ENCODE measurements at regions not wholly inside any gene's neighbourhood (a gene's known extent, or its start where the extent isn't known, plus 50 kb on each side); places are given as distances from the start of the nearest gene placed in this dataset.
A peak's percentile ranks its signal among the peaks of the same experiment; 100 is the strongest.

GRCh38 chr2:81551040-81551634 is 1246.6 kb upstream of the LRRTM1 start:
- DNase-seq = no peak

- DNase-seq = no peak
Measured at GRCh38 chr2:81550277-81550676, 1245.7 kb upstream of the LRRTM1 start.

- DNase-seq = no peak
Measured at GRCh38 chr2:81549646-81550045, 1245.1 kb upstream of the LRRTM1 start.

- DNase-seq = no peak
Measured at GRCh38 chr2:81545626-81546025, 1241.1 kb upstream of the LRRTM1 start.

GRCh38 chr2:81542119-81542518 is 1237.6 kb upstream of the LRRTM1 start:
- no peak for DNase-seq

- no peak for DNase-seq
Measured at GRCh38 chr2:81529944-81530343, 1225.4 kb upstream of the LRRTM1 start.

GRCh38 chr2:81528852-81529480 is 1224.4 kb upstream of the LRRTM1 start:
- DNase-seq = no peak

GRCh38 chr2:81523344-81523743 is 1218.8 kb upstream of the LRRTM1 start:
- no peak for DNase-seq

GRCh38 chr2:81513328-81513727 is 1208.8 kb upstream of the LRRTM1 start:
- no peak for DNase-seq

- DNase-seq = no peak
Measured at GRCh38 chr2:81505586-81505985, 1201.0 kb upstream of the LRRTM1 start.

GRCh38 chr2:81495556-81495955 is 1191.0 kb upstream of the LRRTM1 start:
- no peak for DNase-seq

GRCh38 chr2:81483254-81483653 is 1178.7 kb upstream of the LRRTM1 start:
- no peak for DNase-seq

GRCh38 chr2:81481994-81482368 is 1177.4 kb upstream of the LRRTM1 start:
- peak; percentile 6 for DNase-seq

- peak; percentile 52 for DNase-seq
Measured at GRCh38 chr2:81481242-81481993, 1176.9 kb upstream of the LRRTM1 start.

GRCh38 chr2:81467096-81467495 is 1162.5 kb upstream of the LRRTM1 start:
- DNase-seq = no peak

- DNase-seq = no peak
Measured at GRCh38 chr2:81462420-81462819, 1157.9 kb upstream of the LRRTM1 start.

- DNase-seq = no peak
Measured at GRCh38 chr2:81445176-81445575, 1140.6 kb upstream of the LRRTM1 start.

GRCh38 chr2:81437456-81438000 is 1133.0 kb upstream of the LRRTM1 start:
- no peak for DNase-seq

GRCh38 chr2:81436256-81436655 is 1131.7 kb upstream of the LRRTM1 start:
- DNase-seq = no peak

- DNase-seq = no peak
Measured at GRCh38 chr2:81412681-81413080, 1108.1 kb upstream of the LRRTM1 start.

GRCh38 chr2:81403508-81403907 is 1099.0 kb upstream of the LRRTM1 start:
- DNase-seq = no peak

- no peak for DNase-seq
Measured at GRCh38 chr2:81396417-81397019, 1092.0 kb upstream of the LRRTM1 start.

- no peak for DNase-seq
Measured at GRCh38 chr2:81395746-81396145, 1091.2 kb upstream of the LRRTM1 start.

GRCh38 chr2:81389203-81389602 is 1084.7 kb upstream of the LRRTM1 start:
- DNase-seq = no peak

Data from NCI-H1092 (cell line).